ENCODE measurements at regions not wholly inside any gene's neighbourhood (a gene's known extent, or its start where the extent isn't known, plus 50 kb on each side); places are given as distances from the start of the nearest gene placed in this dataset.

DNA sequence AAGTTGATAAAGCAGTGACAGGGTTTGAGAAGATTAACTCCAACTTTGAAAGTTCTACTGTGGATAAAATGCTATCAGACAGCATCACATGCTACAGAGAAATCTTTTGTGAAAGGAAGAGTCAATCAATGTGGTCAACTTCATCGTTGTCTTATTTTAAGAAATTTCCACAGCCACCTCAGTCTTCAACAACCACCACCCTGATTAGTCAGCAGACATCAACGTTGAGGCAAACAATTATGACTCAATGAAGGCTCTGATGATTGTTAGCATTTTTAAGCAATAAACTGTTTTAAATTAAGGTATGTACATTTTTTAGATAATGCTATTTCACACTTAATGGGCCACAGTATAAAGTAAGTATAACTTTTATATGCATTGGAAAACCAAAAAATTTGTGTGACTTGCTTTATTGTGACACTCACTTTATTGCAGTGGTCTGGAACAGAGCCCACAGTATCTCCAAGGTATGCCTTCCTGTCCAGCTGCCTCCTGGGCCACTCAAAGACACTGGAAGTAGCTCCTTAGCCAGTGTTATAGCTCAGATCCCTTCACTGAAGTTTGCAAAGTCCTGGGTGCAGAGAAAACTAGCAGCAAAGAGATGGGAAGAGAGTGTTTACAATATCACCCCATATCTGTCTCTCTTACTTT lies 293.1 kb downstream of the ARHGAP12 start:
- DNase-seq = no peak

DNA sequence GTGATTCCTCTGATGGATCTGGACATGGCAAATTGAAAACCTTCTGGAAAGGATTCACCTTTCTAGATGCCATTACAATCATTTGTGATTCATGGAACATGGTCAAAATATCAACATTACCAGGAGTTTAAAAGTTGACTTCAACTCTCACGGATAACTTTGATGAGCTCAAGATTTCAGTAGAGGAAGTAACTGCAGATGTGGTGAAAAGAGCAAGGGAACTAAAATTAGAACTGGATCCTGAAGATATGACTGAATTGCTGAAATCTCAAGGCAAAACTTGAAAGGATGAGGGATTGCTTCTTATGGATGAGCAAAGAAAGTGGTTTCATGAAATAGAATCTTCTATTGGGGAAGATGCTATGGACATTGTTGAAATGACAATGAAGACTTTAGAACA lies 293.6 kb downstream of the ARHGAP12 start:
- DNase-seq = no peak

DNA sequence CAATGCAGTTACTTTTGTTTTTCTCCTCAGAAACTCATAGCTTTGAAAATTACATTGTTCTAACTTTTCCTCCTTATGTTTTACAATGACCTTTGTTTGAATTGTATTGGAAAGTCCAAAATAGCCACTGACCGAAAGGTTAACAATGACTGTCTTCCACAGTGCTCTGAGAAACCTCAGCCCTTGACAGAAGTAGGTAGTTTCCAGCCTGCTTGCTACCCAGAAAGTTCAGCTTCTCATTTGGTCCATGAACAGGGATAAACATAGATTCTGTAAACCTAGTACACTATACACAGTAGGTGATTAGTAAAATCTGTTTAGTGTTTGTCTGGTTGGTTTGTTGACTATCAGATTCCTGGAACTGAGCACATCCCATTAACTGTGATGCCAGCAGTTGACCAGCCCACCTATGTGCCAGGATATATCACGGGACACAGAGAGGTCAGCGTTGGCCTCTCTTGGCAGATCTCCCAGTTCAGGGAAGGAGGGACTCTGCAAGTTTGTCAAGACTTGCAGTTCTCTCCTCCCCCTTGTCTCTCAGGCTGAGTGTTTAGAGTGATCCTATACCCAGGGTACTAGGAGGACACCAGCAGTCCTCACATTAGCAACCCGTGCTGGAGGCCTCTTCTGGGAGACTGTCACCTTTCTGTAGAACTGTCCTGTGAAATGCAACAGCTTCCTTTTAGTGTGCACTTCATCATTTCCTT lies 297.6 kb downstream of the ARHGAP12 start:
- DNase-seq = no peak

DNA sequence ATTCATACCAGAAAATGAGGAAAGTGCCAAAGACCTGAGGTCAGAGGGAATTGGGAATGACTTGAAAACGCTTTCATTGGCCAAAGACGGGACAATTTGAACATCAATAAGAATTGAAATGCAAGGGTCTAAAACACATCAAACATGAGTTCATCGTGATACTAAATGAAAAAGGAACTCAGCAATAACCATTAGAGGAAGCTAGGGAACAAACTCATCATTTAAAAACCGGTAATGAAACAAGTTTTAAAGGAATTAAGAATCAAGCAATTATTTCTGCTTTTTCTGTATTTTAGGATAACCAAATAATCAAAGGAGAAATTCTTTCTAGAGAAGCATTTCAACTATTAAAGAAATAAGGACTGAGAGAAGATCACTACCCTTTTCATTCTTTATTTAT lies 303.1 kb downstream of the ARHGAP12 start:
- no peak for DNase-seq

DNA sequence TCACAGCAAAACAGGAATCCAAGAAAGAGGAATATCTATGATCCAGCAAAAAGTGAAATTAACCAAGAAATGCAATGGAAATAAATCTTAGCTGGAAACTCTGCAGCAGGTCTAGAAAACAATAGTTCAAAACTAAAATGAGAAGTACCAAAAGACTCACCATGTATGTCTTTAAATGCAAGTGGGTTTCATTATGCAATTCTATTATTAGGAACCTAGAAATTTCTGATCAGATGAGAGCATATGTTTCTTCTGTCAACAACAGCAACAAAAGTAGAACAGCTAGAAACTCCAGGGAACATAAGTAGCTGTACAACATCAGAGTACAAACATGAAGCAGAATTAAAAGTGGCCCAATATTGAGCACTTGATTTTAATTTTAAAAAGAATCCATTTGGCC lies 304.0 kb downstream of the ARHGAP12 start:
- DNase-seq = no peak

DNA sequence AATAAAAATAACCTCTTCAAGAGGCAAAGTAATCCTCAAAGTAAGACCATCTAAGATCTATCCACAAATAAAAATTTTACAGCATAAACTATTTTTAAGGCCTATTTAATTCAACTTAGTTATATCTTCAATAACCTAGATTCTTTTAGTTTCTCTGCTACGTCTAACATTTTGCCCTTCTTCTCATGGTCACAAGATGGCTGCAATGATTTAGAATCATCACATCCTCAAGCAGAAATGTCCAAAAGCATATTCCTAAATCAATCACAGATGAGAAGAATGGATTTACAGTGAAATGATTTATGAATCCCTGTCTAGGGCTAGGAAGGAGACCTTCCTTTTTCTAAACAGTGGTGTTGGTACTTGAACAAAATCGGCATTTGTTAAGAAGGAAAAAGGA lies 304.7 kb downstream of the ARHGAP12 start:
- no peak for DNase-seq

DNA sequence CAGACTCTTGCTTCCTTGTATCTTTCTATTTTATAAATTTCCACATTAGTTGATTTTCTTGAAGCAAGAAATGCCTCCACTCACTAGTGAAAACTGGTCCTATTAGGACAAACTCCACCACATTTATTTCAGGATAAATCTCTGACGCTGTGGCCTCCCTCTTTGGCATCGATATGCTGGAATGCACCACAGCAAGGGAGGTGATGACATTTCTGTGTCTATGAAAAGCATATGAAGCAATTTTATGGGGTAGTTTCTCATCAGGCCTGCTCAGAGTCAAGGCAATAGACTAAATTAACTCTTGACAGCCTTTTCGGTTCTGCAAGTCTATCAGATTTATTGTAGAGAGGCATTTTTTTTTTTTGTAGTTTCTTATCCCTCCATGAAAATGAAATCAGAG lies 304.4 kb downstream of the ZEB1 start:
- no peak for DNase-seq

DNA sequence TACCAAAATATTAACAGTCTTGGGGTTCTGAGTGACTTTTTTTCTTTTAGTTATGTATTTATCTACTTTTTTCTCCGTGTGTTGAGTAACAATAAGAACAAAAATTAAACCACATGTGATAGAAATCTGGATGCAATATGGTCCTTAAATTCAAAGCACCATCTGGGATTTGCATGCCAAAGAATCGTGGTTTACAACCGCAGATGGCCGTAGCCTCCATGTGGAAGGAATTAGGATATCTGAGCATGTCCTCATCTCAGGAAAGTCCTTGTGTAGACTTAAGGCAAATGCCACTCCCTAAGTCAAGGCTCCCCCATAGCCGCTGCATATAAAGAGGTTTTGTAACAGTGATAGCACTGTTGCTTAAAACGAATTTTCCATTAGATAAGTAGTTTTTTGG lies 304.0 kb downstream of the ZEB1 start:
- no peak for DNase-seq

DNA sequence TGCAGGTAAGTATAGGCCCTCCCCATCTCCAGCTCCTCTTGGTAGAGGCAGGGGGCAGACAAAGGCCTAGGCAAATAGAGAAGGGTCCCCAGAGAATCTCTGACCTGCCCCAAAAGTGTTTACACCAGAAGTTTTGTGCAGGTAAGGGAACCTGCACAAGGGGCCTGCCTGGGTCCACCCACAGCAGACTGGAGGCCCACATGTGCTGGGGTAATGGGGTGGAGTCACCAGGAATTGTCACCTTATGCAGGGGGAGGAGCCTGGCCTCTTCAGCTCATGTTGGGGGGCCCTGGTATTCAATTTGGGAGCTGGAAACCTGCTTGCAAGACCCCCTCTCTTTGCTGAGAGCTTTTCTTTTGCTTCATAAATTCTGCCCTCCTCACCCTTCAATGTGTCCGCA lies 302.7 kb downstream of the ZEB1 start:
- no peak for DNase-seq

DNA sequence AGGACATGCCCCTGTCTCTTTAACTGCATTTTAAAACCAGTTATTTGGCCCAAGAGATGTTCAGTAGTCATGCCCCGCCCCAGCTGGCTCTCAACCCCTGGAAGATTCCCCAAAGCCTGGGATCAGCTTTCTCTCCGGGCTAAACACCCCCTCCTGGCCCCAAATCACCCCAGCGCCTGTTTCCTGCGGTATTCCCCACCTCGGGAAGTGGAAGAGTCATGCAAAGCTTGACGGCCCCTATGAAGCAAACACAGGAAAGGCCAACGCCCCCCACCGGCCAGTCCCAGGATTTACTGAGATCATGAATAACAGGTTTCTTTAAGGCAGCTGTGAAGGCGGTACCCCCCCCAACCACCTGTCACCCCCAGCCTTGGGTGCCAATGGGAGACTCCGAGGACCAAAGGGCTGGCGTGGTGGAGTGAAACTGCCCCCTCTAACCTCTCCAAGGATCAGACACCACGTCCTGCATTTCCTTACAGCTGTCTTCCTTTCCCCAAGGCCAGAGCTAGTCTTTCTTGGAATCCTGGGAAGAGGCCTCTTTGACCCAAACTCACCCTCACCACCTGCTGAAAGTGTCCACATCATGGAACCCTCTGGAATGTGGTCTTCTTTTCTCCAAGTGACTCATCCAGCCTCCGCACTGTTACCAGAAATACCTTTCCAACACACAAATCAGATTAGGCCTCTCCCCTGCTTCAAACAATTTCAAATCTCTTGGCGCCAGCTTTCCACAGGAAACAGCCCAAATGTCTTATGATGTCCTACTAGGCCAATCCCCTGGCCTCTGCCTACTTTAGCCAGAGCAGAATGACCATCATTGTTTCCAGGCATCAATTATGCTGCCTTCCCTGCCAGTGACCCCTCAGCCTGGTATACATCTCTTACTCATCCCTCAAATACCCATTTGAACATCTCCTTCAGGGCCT lies 301.5 kb downstream of the ZEB1 start:
- no peak for DNase-seq

DNA sequence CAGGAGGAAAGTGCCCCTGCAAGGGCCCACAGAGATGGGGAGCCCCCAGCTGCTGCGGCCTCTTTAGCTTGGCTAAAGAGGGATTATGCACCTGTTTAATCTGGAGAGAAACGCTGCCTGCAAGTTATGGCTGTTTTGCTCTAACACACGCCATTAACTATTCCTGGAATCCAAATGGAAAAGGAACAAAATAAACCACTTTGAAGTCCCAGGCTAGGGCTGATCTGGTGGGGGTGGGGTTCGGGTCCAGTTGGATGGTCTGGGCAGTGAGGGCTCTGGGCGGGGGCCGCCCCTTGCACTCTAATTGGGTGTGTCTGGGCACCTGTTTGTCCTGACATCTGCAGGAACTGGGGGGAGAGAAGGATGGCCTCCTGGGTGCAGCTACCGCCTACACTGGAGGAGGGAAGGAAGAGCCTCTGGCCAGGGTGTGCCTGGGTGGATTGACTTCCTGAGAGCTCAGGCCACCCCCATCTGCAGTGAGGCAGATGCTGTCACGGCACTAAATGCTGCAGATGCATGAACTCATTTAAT lies 300.6 kb downstream of the ZEB1 start:
- DNase-seq = no peak

DNA sequence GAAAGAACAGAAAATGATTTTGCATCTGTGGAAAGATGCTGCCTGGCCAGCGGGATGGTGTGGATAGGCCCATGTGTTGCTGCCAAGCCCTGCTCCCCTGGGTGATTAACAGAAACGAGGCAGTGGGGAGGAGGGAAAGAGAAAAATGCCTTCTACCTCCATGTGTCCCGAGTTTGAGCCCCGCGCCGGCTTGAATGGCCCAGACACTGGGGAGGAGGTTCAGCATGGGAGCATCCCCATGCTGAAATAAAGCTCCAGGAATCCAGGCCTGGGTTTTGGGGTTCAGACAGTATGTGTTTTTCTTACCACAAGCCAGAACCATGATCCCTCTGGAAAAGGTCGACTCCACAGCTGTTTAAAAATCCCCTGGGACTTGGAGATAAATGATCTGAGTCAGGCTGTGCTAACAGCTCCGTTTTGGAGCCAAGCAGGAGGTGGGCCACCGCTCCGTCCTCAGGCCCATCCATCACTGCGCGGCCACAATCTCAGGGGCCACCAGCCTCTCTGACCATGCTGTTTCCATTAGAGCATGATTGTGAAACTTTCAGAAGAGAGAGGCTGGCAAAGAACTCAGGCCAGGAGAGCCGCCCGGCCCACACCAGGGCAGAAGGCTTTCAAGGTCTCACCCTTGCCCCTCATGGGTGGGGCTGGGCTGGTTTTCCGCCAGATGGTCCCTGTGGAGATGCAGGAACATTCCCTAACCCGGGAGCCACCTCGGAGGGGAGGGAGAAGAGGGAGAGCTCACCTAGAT lies 299.7 kb downstream of the ZEB1 start:
- no peak for DNase-seq

DNA sequence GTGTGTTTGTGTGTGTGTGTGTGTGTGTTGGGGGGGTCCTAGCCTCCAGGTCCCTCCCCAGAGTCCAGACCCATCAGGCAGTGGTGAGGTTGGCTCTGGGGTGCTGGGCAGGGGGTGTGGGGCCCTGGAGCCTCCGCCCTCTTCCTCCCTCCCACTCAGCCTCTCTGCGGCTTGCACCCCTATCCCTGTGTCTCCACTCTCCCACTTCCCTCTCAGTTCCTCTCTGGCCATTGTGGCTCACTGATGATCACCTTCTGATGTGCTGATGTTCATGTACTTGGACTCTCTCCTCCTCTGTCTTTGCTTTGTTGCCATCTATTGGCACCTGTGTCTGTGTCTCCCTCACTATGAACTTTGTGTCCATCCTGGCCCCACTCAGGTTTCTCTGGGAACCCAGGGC lies 298.7 kb downstream of the ZEB1 start:
- no peak for DNase-seq

DNA sequence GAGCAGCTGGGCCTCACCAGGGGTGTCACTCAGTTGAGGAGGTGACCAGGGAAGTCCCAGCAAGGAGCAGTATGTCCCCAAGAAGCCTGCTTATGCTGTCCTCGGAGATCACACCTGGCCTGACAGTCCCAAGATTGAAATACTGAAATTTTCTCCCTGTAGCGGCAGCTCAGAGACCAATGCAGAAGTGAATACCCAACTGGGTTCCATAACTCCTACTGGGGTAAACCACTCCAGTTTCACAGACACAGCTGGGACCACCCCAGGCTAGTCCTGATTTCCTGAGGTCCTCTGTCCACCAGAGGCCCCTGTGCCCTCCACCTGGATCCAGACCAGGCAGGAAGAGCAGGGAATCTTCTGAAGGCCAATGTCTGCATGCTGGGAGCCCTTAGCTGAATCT lies 298.1 kb downstream of the ZEB1 start:
- DNase-seq = no peak

DNA sequence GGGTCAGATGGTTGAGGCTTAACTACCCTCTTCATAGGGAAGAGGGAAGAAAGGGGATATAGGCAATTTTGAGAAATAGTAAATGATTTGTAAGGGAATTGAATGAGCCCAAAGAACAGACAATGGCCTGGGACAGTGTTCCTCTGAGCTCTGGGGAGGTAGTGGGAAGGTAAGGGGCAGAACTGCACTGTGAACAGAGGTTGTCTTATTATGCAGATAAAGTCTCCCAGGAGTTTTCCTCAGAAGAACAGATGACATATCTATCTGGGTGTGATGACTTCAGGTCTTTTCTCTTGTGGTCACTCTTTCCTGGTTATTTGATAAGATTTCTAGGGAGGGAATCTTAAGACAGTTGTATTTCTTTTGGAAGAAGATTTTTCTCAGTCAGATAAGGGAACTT lies 296.1 kb downstream of the ZEB1 start:
- no peak for DNase-seq

DNA sequence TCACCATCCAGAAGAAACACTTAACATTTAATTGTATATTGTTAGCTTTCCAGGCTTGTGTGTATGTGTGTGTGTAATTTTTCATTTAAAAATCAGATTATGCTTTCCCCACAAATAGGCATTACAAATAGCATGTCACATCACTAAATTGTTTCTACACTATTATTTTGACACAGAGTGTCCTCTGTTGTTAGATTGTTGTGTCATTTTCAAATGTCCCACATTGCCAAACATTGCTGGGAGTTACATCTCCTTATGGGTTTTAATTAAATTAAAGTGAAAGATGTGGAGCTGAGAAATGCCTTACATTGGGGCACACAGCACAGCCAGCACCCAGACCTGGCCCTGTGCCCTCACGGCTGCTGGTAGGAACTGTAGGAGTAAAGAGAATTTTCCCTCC lies 295.6 kb downstream of the ZEB1 start:
- DNase-seq = no peak

DNA sequence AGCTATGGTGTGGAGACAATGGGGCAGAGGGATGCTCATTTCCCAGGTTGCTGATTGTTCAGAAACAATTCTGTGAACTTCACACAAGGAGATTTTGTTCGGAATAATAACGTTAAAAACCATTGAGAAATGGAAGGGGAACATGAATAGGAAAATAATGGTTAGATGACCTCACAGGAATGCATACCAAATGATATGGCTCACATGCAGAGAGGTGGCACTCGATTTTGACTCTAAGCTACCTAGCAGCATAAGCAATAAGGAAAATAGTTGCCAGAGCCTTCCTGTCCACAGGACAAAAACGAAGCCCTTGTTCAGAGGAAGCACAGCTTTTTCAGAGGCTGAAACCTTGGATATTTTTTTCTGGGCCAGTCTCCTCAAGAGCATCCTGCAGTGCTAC lies 293.1 kb downstream of the ZEB1 start:
- DNase-seq = no peak

DNA sequence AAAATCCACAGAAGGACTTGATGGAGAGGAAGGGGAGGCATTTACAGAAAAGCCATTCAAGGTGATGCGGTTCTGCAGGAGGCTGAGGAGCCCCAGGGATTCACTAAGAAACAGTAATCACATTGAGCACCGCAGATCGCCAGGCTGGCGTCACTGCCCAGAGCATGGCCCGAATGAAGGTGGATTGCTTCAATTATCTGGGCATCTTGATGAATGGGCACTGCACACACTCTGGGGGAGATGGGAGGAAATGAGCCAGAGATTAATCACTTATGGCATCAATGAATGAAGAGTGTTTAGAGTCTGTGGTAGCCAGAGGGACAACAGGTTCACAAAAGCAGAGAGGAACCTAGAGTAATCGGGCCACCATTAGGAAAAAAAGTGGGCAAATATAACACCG lies 292.1 kb downstream of the ZEB1 start:
- no peak for DNase-seq

DNA sequence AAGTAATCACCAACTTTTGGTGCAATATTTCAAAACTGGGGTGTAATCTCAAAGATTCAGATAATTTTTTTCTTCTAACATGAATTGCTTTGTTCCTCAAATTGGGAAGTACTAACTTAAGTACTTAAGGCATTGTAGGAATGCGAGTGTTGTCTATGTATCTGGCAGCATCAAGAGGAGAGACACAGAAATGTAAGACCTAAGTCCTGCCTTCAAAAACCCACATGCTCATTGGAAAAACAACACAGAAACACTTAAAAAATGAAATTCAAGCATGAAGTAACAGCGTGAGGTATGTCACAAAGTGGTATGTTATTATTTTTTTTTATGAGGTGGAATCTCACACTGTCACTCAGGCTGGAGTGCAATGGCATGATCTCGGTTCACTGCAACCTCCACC lies 288.5 kb downstream of the ZEB1 start:
- DNase-seq = no peak

DNA sequence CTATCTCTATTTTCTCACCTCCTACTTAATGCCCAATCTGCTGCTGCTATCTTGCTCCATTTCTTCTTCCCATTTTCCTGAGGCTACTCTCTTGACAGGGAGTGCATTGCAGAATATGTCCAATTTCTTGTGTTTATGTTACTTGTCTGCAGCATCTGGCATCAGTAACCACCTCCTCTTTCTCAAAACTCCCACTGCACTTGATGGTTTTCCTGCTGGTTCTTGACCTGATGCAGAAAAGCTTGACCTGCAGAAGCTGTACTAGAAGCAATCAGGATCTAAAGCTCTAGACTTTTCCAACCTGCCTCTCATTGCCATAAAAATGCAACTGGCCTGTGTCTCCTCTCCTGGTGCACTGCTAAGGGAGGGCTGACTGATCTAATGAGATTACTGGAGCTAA lies 287.8 kb downstream of the ZEB1 start:
- DNase-seq = no peak

DNA sequence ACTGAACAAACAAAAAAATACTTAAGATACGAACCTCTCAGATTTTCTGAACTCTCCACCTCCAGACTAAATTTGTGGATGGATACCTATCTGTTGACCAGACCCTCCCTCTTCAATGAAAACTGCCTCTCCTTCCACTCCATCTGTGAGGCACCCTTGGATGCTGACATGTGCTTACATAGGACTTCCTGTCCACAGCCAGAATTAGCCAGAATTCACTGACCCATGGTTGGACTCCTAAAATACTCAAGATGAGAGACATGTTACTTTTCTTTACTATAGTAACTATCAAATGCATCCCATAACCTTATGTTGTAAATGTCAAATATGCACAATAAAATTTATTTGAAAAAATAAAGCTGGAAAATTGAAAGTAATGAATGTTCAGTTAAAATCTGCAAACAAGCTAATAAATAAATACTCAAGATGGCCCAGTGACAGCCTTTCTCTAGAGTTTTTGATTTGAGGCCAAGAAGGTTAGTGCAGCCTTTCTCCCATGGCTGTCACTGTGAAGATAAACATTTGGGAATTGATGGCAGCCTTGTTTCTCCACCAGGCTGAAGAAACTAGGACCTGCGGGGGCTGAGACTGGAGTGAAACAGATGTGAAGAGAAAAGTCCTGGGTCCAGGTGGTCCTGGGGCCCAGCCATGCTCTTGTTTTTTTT lies 287.0 kb downstream of the ZEB1 start:
- DNase-seq = no peak

DNA sequence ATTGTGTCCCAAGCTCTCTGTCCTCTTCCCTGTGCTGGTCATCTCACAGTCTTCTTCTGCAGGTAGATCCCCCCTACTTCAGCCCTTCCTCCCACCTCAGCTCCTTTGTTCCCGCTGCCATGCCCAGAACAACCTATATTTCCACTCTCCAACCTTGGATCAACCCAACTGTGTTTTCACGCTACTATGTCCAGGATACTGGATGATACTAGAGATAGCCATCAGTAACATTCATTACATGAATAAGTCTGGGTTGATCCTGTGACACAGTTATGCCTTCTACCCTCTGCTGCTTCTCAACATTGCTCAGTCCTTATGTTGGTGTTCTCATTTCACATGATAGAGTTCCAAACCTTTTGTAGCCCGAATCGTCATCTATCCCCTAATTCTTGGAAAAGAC lies 286.4 kb downstream of the ZEB1 start:
- no peak for DNase-seq
